AG09309 (cell line): ENCODE measurements at regions not wholly inside any gene's neighbourhood (a gene's known extent, or its start where the extent isn't known, plus 50 kb on each side); places are given as distances from the start of the nearest gene placed in this dataset.

Source experiments
- DNase-seq: peaks from one replicate; pipeline ENCODE4 v3.0.0-alpha.2; 2010; ENCODE audit warnings: low read depth
- H3K4me3 ChIP-seq: 2 replicates; pipeline ENCODE4 v1.5.1; 2011; ENCODE audit warnings: mild to moderate bottlenecking, low read depth, low read length, moderate library complexity; ENCODE audit not compliant: control insufficient read depth
- TF ChIP-seq, protein P1 (sequence below): IDR thresholded peaks from 2 replicates; pipeline ENCODE4 v1.5.1; 2011; ENCODE audit warnings: mild to moderate bottlenecking, low read depth, low read length, inconsistent platforms; ENCODE audit not compliant: insufficient read depth, control insufficient read depth; ENCODE audit errors: missing control alignments

DNA sequence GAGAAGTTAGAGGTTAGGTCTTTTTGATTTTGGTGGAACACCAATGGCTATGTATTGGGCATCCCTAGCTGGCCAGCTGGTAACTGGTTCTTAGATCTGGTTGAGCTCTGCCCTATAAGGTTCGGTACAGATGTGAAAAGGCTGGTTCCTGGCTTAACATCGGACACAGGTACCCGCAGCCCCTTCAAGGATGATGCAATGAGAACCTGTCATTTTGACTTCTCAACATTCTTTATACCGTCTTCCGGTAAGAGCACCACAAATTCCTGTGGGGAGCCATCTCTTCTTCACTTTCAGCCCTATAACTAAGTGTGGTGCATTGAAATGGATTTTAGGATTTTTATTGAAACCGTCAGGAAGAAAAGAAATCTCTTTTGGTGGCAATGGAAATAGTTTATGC, 222.8 kb downstream of the ADAMTS9 start:
- no peak for DNase-seq
- TF ChIP-seq, protein P1, sequence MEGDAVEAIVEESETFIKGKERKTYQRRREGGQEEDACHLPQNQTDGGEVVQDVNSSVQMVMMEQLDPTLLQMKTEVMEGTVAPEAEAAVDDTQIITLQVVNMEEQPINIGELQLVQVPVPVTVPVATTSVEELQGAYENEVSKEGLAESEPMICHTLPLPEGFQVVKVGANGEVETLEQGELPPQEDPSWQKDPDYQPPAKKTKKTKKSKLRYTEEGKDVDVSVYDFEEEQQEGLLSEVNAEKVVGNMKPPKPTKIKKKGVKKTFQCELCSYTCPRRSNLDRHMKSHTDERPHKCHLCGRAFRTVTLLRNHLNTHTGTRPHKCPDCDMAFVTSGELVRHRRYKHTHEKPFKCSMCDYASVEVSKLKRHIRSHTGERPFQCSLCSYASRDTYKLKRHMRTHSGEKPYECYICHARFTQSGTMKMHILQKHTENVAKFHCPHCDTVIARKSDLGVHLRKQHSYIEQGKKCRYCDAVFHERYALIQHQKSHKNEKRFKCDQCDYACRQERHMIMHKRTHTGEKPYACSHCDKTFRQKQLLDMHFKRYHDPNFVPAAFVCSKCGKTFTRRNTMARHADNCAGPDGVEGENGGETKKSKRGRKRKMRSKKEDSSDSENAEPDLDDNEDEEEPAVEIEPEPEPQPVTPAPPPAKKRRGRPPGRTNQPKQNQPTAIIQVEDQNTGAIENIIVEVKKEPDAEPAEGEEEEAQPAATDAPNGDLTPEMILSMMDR, result no peak
- H3K4me3 ChIP-seq, result no peak overlapping the region

DNA sequence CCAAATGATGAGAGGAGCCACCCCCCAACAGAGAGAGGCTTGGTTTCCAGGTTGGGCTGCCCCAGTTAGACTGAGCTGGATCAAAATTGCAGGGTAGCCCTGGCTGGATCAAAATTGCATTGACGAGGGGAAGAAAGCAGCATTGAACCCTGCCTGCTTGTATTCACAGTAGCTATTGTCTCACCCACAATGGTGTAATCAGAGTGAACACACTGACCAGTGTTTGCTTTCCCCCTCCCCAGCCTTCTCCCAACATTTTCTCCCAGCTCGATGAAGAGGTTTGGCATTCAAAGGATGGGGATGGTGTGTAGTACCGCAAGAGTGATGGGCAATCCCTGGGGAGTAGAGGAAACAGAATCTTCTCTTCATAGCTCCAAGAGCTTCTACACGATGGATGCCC, 223.8 kb downstream of the ADAMTS9 start:
- no peak for DNase-seq
- H3K4me3 ChIP-seq, result no peak overlapping the region

DNA sequence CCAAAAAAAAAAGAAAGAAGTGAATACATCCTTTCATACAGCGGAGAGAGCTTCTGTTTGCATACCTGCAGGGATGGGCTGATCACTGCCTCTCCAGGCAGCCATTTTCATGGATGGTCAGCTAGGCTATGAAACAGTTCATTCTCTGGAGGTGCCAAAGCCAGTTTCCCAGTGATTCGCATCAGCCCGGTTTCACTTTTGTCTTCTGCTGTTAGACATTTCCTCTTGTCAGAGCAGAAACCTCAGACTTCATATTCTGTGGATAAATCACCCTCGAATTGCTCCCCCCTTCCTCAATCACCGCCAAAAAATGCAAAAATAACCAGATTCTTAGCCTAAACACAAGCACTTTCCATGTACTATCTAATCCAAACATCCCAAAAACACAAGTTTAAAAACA, 225.6 kb downstream of the ADAMTS9 start:
- H3K4me3 ChIP-seq, result peak overlapping the region; percentile 5; the same call in 1 of the 2 replicates
- TF ChIP-seq, protein P1, result no peak
- DNase-seq, result peak; percentile 71

More for the DNA sequence above, 223.8 kb downstream of the ADAMTS9 start:
- TF ChIP-seq, protein P1, result no peak

DNA sequence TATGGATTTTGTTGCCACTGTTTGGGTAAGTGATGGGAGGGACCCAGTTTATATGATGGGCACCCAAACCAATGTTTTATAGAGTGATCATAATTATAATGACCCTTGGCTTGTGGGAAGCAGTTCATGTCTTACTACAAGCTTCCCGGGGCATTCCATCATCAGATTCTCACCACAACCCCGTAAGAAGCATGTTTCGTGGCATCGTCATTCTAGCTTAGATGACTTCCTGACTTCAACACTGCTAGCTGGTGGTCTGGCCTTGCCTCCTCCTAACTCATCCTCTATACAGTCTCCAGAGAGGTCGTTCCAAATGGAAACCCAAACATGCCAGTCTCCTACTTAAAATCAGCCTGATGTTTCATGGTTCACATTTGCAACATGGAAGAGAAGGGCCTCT, 226.9 kb downstream of the ADAMTS9 start:
- no peak overlapping the region for H3K4me3 ChIP-seq
- TF ChIP-seq, protein P1, result no peak
- DNase-seq, result peak; percentile 85

DNA sequence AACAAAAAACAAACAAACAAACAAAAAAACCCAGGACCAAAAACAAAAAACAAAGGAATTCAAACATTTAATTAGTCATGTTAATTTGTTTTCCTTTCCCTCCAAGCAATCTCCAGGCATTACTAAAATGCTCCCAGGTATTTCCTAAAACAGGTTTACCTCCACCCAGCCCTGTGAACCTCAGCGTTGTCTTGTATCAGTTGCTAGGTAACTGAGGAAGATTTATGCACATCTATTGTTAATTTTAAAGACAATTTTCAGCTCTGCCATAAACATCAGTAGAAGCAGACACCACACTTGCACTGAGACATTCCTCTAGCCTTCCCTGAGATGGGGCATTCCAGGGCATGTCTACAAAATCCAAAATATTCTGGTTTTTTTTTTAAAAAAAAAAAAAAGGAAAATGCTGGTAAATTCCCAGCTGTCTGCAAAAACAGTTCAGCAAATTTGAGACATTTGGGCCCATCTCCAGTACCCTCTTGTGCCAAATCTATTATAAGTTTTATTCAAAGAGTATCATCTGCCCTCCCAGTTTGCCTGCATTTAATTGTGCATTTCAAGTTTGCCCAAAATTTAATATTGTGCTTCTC, 227.6 kb downstream of the ADAMTS9 start:
- no peak for DNase-seq
- TF ChIP-seq, protein P1, result no peak
- H3K4me3 ChIP-seq, result no peak overlapping the region

DNA sequence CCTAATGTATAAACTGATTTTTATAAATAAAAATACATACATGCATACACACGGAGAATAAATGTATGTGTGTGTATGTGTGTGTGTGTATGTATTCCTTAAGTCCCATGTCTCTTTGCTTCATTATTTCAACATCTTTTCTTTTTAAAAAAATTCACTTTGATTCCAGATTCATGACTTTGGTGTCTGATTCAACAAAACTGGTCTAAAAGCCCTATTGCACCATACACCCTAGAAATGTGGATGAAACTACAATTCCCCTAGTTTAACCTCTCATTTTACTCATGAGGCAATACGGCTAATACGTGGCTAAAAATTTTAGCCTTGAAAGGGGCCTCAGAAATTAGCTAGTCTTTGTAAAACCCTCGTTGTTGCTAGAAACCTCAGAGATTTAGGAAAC, 228.1 kb downstream of the ADAMTS9 start:
- TF ChIP-seq, protein P1, result no peak
- no peak overlapping the region for H3K4me3 ChIP-seq
- DNase-seq, result peak; percentile 71
